GM21529 (cell line): ENCODE measurements at regions not wholly inside any gene's neighbourhood (a gene's known extent, or its start where the extent isn't known, plus 50 kb on each side); places are given as distances from the start of the nearest gene placed in this dataset.
"Not testable (repeated sequence)": the region's sequence is repeated elsewhere in the genome, so short reads cannot be mapped to it uniquely, and the experiment has no call there.

Experiments
- ATAC-seq: cut with Tn5 transposase; IDR thresholded peaks from one replicate; pipeline ENCODE4 v1.9.1; 2021; ENCODE audit not compliant: unreplicated experiment

DNA sequence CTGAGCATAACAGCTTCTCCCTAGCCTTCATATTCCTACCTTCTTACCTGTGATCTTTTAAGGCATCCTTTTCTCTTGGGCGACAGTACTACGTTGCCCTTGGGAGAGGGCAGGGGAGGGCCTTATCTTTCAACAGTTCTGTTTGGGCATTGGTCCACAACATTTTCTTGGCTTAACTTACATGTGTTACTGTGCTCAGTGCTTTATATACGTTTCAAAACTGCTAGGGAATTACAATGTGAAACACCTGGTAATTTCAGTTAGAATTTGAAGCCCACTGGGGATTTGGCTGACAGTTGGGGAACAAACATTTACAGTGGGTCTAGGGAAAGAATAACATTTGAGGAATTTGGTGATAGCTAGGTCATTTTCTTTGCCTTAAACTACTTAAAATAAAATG, 667.1 kb downstream of the PRIM2 start:
- not testable (repeated sequence) for ATAC-seq

DNA sequence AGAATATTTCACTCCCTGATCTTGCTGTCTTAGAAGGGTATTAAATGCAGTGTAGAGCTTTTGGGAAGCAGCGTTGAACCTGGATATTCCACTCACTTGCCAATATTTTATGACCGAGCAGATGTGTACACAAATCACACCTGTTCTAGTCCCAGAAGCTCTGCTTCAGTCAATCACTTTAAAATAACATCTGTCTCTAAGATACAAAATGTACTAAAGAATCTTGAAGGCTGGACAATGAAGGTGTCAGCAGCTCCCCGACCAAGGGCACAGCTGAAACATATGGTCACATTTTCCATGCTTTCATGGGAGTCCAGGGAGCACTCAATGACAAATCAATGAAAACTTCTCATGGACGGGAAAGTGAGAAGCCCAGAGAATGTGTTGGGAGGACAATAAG, 668.3 kb downstream of the PRIM2 start:
- not testable (repeated sequence) for ATAC-seq

- ATAC-seq = peak; percentile 100
Measured at GRCh38 chr6:57986584-57986983, 669.2 kb downstream of the PRIM2 start.

- ATAC-seq = not testable (repeated sequence)
Measured at GRCh38 chr6:57989520-57990080, 672.2 kb downstream of the PRIM2 start.

GRCh38 chr6:57998858-57999619, 681.6 kb downstream of the PRIM2 start:
- ATAC-seq = not testable (repeated sequence)

- not testable (repeated sequence) for ATAC-seq
Measured at GRCh38 chr6:58000233-58000632, 682.8 kb downstream of the PRIM2 start.

DNA sequence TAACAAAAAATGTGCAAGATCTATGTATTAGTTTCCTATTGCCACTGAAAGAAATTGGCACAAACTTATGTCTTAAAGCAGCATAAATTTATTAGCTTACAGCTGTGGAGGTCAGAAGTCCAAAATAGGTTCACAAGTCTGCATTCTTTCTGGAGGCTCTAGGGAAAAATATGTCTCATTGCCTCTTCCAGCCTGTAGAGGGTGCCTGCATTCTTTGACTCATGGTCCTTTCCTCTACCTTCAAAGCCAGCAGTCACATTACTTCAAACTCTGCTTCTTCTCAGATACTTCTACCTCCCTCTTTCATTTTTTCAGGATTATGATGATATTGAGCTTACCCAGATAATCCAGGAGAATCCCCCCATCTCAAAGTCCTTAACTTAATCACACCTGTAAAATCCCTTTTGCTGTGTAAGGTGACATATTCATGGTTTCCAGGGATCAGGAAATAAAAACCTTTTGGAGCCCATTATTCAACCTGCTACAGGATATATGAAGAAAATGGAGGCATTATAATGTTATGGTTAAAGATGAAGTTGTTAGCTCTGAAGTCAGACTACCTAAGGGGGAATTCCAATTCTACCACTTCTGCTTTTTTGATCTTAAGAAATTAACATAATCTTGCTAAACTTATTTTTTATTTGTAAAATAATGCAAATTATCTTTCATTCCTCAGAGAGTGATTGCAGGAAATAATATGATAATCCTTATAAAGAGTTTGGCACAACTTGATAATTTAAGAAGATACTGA, 686.2 kb downstream of the PRIM2 start:
- ATAC-seq = not testable (repeated sequence)

- ATAC-seq = not testable (repeated sequence)
Measured at GRCh38 chr6:58007334-58008000, 690.0 kb downstream of the PRIM2 start.

GRCh38 chr6:58008001-58008335, 690.5 kb downstream of the PRIM2 start:
- ATAC-seq = not testable (repeated sequence)

DNA sequence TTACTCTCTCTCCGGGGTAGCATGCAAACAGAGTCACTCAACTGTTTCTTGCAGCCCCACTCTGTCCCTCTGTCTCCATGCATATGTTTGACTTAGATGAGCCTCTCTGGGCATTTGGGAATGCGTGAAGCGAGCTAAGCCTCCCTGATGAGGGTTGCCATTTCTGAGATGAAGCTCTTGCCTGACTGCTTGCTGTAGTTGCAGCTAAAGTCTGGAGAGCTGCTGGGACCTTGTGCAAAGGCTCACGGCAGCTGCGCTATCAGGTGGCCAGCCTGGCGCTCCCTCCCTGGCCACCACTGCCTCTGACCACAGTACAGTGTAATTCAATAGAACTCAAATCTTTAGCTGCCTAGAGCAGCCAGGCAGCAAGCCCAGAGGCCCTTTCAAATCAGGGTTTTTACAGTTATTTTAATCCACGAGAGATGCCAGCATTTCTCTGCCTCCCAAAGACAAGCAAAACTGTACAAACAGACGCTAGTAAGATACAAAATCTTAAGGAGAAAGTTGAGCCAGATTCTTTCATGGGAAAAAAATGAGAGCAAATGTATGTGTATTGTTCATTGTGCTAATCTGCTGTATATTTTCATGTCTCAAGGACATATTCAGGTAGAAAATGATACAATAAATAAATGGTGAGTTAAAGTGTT, 694.6 kb downstream of the PRIM2 start:
- ATAC-seq = not testable (repeated sequence)

- not testable (repeated sequence) for ATAC-seq
Measured at GRCh38 chr6:58016614-58017013, 699.2 kb downstream of the PRIM2 start.

DNA sequence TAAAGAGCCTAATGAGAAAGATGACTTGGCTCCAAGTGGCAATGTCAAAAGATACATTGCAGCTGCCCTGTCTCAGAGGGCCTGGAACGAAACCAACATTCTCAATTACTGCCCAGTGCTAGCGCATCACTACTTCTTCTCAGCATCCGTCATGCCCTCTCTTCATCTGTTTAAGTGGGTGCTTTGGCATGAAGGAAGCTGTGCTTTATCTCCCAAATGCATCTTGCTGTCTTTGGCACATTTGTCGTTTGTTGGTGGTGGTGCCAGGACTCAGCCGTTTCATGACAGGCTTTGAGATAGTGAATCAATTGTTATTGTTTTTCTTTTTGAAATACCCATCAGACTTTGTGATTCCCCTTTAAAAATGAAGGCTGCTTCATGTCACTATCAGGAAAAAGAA, 710.8 kb downstream of the PRIM2 start:
- ATAC-seq = not testable (repeated sequence)

DNA sequence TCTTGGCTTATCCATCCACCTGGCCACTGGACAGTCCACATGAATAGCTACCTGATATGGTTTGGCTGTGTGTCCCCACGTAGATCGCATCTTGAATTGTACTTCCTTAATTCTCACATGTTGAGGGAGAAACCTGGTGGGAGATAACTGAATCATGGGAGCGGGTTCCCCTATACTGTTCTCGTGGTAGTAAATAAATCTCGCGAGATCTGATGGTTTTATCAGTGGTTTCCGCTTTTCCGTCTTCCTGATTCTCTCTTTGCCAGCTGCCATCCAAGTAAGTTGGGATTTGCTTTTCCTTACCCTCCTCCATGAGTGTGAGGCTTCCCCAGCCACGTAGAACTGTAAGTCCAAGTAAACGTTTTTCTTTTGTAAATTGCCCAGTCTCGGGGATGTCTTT, 720.8 kb downstream of the PRIM2 start:
- ATAC-seq = not testable (repeated sequence)

- ATAC-seq = not testable (repeated sequence)
Measured at GRCh38 chr6:58046584-58046983, 729.2 kb downstream of the PRIM2 start.

DNA sequence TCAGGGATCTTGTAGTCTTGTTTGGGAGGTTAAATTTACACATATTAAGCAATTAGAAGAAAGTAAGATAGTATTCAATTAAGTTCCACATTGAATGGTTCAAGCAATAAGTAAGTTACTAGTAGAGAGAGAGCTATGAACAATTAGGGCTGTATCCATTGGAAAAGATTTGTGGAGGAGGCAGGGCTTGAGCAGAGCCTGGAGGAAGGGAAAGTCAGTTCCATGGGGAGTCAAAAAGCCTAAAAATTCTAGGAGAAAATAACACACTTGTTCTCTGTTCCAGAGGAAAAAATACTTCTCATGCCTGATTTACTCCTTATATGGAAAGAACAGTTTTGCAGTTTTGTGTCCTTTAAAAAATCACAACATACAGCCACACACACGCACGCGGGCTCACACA, 730.0 kb downstream of the PRIM2 start:
- not testable (repeated sequence) for ATAC-seq

GRCh38 chr6:58047865-58048264, 730.4 kb downstream of the PRIM2 start:
- ATAC-seq = not testable (repeated sequence)

DNA sequence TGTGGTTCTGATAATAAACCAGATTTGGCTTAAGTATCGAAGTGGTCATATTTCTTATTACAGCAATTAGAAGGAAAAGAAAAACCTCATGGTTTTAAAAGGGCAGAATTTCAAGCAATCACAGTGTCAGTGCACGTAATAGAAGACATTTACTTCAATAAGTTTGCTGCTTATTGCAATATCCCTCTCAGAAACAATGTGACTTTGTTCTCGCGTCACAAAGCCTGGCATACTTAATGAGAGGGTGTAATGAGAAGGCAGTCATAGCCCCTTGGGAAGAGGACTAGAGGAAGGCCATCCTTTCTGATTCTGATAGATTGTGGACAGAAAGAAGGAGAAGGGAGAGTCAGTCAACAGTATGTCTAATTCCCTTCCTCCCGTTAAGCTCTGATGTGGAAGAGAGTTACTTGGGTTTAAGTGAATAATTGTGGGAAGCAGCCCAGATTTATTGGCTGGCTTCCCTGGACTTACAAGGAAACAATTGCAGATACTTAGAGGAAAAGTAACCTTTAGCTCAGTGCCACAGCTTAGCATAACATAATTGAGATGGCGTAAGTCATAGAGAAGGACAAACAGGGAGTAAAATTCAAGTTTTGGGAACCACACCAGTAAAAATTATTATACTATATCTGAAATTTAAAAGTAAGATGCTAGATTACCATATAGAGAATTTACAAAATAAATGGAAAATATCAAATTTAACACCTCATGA, 738.2 kb downstream of the PRIM2 start:
- ATAC-seq = not testable (repeated sequence)

DNA sequence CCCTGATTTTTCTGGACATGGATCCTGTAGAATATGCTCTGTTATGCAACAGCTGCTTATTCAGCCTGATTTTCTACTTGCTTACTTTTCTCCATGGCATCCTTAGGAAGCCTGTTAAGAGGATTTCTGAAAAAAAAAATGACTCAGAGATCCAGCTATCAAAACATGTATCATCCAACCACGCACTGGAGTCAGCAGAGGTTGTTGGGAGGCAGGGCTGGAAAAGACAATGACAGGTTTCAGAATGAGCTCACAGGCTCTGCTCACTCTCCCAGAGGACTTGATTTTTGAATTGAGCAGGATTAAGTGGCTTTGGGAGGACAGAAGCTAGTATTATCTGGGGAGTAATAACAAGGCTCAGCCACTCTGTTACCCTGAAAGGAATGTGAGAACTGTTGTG, 742.3 kb downstream of the PRIM2 start:
- not testable (repeated sequence) for ATAC-seq

DNA sequence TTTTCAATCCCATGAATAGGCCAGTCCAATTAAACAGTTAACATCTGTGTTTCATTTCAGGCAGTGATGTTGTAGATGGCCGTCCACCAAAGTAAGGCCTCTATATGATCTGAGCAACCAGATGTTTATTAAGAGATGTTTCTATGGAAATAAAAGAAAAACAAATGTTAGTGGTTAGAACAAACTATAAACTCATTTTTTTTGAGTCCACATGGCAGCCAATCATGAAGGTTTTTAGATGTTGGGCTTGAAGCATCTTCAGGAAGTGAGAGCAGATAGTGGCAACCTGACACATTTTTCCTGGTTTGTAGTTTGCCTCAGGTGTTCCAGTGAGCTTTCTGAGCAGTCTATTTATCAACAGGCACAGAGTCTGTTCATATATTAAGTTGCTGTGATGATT, 746.1 kb downstream of the PRIM2 start:
- ATAC-seq = not testable (repeated sequence)

- not testable (repeated sequence) for ATAC-seq
Measured at GRCh38 chr6:58067867-58068548, 750.6 kb downstream of the PRIM2 start.
